ENCODE measurements at regions not wholly inside any gene's neighbourhood (a gene's known extent, or its start where the extent isn't known, plus 50 kb on each side); places are given as distances from the start of the nearest gene placed in this dataset.

DNA sequence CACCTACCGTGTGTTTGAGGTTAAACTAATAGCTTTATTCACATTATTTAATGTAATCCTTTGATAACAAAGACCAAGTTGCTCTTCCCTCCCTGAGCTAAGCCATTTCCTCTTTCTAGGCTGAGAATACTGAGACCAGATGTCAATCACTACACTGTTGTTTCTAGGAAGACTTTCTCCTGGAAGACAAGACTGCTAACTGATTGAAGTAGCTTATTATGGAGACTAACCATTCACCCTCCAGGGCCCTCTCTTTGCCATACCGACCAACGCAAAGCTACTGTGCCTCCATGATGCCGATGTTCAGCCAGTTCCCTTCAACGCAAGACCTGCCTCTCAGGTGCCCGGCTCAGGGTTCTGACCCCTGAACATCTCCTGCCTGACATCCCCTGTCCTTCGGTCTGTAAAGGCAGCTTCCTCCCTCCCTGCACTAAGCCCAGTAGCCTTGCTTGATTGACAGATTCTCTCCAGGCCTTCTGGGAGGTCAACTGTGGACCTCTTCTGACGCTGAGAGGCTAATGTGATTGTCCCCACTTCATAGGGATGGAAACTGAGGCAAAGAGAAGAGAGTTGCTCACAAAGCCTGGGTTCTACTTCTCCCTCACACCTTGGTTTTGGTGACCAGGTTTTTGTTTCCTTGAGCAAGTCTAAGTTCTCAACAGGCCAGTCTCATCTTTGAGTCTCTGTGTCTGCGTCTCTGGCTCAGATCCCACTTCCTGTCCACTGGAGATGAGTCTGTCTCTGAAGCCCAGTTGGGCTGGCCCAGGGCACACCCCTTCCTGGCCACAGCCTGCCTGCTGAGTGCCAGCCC, 259.7 kb upstream of the IRX2 start:
- no peak for DNase-seq
- intact Hi-C loops (cut with DNase I; ENCODE audit: low total_unique reads) = no loop called here
- H3K4me3 ChIP-seq = no peak overlapping the region

DNA sequence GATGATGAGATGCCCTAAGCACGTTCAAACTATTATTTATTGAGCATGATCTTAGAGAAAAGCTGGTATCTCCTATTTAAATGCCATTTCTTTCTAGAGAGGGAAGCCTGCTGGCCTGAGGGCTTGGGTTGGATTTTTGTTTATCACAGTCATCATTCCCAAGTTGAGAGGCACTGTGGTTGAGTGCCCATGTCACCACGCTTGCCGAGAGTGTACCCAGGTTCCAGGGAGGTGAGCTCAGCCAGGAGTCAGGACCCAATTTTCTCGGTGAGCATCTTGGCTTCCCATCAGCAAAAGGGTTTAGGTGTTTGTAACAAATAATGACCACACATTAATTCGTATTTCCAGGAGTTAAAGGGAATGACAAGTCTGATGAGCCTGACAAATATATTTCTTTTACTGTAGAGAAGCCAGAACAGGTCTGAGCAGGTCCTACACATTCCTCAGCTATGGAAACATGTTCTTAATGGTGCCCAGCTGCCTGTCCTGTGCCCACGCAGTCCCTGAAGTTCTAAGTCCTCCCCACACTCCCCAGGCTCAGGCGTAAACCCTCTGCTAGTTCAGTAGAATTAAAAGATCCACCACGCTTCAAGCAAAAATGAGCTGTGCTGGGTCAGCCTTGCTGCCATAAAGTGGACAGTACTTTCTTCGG, 258.9 kb upstream of the IRX2 start:
- Histone ChIP-seq H3K27ac (no peak overlapping the region), H3K9me3 (no peaks in the 10 kb centered on the region), H3K27me3 (no peaks in the 10 kb centered on the region), H3K4me3 (no peak overlapping the region), H3K36me3 (no peaks in the 10 kb centered on the region), H3K4me1 (no peaks in the 10 kb centered on the region)
- ATAC-seq (no peak), DNase-seq (no peak)
- intact Hi-C loops (cut with DNase I; ENCODE audit: low total_unique reads) = no loop called here
- TF ChIP-seq, protein P1, sequence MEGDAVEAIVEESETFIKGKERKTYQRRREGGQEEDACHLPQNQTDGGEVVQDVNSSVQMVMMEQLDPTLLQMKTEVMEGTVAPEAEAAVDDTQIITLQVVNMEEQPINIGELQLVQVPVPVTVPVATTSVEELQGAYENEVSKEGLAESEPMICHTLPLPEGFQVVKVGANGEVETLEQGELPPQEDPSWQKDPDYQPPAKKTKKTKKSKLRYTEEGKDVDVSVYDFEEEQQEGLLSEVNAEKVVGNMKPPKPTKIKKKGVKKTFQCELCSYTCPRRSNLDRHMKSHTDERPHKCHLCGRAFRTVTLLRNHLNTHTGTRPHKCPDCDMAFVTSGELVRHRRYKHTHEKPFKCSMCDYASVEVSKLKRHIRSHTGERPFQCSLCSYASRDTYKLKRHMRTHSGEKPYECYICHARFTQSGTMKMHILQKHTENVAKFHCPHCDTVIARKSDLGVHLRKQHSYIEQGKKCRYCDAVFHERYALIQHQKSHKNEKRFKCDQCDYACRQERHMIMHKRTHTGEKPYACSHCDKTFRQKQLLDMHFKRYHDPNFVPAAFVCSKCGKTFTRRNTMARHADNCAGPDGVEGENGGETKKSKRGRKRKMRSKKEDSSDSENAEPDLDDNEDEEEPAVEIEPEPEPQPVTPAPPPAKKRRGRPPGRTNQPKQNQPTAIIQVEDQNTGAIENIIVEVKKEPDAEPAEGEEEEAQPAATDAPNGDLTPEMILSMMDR (IDR thresholded peaks at IDR 0.05 in 4 of 5, conservative IDR thresholded peaks at IDR 0.05 in 1 of 5) = no peak
- no peak for TF ChIP-seq POLR2A (IDR thresholded peaks at IDR 0.05)
- in situ Hi-C loops (cut with MboI; ENCODE audit: low sequenced_read_pairs in 4 of 4) = no loop called here

More for the DNA sequence above, 259.7 kb upstream of the IRX2 start:
- in situ Hi-C loops (cut with MboI; ENCODE audit: low sequenced_read_pairs in 4 of 4) = no loop called here
- H3K27me3 ChIP-seq = no peaks in the 10 kb centered on the region
- no peak overlapping the region for H3K27ac ChIP-seq
- no peaks in the 10 kb centered on the region for H3K9me3 ChIP-seq
- ATAC-seq = no peak
- TF ChIP-seq, protein P1 (IDR thresholded peaks at IDR 0.05 in 4 of 5, conservative IDR thresholded peaks at IDR 0.05 in 1 of 5) = no peak
- TF ChIP-seq POLR2A (IDR thresholded peaks at IDR 0.05) = no peak
- no peaks in the 10 kb centered on the region for H3K4me1 ChIP-seq
- H3K36me3 ChIP-seq = no peaks in the 10 kb centered on the region

DNA sequence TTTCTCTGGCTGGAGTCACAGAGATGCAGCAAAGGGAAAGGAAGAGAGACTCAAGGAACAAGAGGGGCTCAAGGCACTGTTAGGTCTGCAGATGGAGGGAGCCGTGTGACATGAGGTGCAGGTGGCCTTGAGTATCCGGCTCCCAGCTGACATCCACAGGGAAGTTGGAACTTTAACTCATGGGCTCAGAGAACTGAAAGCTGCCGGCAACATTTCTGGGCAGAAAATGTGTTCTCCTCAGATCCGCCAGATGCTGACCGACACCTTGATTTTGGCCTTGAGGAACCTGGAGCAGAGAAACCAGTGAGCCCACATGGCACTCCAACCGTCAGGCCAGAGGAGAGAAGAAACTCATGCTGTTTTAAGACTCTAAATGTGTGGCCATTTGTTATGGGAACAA, 258.1 kb upstream of the IRX2 start:
- ATAC-seq = no peak

DNA sequence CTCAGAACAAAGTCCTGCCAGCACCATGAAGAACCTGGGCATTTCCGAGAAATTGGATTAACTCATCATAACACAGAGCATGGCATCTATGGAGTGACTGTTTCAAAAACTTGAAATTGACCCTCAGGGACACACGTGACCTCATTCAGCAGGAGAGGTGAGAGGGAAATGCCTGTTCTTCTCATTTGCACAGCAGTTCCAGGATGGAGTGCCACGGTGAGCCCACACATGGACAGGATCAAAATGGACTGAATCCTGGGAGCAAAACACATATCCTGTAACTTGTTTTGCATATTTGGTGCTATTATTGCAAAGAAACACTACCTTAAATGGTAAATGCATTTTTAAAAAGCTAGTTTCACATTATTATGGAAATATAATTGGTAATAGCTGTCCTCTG, 256.1 kb upstream of the IRX2 start:
- intact Hi-C loops (cut with DNase I; ENCODE audit: low total_unique reads) (no loop called here), in situ Hi-C loops (cut with MboI; ENCODE audit: low sequenced_read_pairs in 4 of 4) (no loop called here)
- DNase-seq (no peak), ATAC-seq (no peak)
- Histone ChIP-seq H3K4me1 (no peaks in the 10 kb centered on the region), H3K27me3 (no peaks in the 10 kb centered on the region), H3K27ac (no peak overlapping the region), H3K9me3 (no peaks in the 10 kb centered on the region), H3K36me3 (no peaks in the 10 kb centered on the region), H3K4me3 (no peak overlapping the region)
- TF ChIP-seq, protein P1 (IDR thresholded peaks at IDR 0.05 in 4 of 5, conservative IDR thresholded peaks at IDR 0.05 in 1 of 5) = no peak
- no peak for TF ChIP-seq POLR2A (IDR thresholded peaks at IDR 0.05)

More for the DNA sequence above, 258.1 kb upstream of the IRX2 start:
- H3K27ac ChIP-seq = no peak overlapping the region
- intact Hi-C loops (cut with DNase I; ENCODE audit: low total_unique reads) = no loop called here
- in situ Hi-C loops (cut with MboI; ENCODE audit: low sequenced_read_pairs in 4 of 4) = no loop called here
- DNase-seq = no peak
- H3K27me3 ChIP-seq = no peaks in the 10 kb centered on the region
- TF ChIP-seq, protein P1 (IDR thresholded peaks at IDR 0.05 in 4 of 5, conservative IDR thresholded peaks at IDR 0.05 in 1 of 5) = no peak
- TF ChIP-seq POLR2A (IDR thresholded peaks at IDR 0.05) = no peak
- no peak overlapping the region for H3K4me3 ChIP-seq
- no peaks in the 10 kb centered on the region for H3K36me3 ChIP-seq
- no peaks in the 10 kb centered on the region for H3K4me1 ChIP-seq
- H3K9me3 ChIP-seq = no peaks in the 10 kb centered on the region
